IPS DF 19.7 (cell line): ENCODE measurements at regions not wholly inside any gene's neighbourhood (a gene's known extent, or its start where the extent isn't known, plus 50 kb on each side); places are given as distances from the start of the nearest gene placed in this dataset.
"Not testable (repeated sequence)": the region's sequence is repeated elsewhere in the genome, so short reads cannot be mapped to it uniquely, and the experiment has no call there.

Experiments
- DNase-seq: peaks from one replicate; pipeline ENCODE4 v3.0.0-alpha.2; 2013; ENCODE audit warnings: low read depth, low spot score

GRCh38 chr2:129803871-129804270, 175.6 kb upstream of the RAB6C start:
- DNase-seq, result no peak

GRCh38 chr2:129805899-129806298, 173.6 kb upstream of the RAB6C start:
- no peak for DNase-seq

- no peak for DNase-seq
These were observed 173.1 kb upstream of the RAB6C start for GRCh38 chr2:129806317-129806716.

DNA sequence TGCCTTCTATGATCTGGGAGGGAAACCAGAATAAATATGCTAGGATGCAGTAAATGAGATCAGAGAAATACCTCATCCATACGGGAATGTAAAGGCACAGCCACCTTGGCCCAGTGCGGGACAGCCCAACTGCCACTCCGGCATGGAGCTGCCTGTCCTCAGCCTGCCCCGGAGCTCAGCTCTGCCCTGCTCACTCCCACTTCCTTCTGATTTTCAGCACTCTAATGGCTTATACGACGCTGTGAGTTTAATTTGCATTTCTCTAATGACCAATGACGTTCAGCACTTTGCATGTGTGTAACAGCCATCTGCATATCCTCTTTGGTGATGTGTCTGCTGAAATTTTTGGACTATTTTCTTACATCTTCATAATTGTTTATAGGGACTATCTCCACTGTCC, 172.5 kb upstream of the RAB6C start:
- DNase-seq, result no peak

DNA sequence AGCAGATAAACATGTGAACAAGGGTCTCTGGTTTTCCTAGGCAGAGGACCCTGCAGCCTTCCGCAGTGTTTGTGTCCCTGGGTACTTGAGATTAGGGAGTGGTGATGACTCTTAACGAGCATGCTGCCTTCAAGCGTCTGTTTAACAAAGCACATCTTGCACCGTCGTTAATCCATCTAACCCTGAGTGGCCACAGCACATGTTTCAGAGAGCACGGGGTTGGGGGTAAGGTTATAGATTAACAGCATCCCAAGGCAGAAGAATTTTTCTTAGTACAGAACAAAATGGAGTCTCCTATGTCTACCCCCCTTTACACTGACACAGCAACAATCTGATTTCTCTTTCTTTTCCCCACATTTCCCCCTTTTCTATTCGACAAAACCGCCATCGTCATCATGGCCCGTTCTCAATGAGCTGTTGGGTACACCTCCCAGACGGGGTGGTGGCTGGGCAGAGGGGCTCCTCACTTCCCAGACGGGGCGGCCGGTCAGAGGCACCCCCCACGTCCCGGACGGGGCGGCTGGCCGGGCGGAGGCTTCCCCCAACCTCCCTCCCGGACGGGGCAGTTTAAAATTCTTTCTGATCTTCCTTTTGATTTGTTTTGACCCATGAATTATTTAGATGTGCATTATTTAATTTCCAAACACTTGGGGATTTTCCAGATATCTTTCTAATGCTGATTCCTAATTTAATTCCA, 171.7 kb upstream of the RAB6C start:
- not testable (repeated sequence) for DNase-seq

DNA sequence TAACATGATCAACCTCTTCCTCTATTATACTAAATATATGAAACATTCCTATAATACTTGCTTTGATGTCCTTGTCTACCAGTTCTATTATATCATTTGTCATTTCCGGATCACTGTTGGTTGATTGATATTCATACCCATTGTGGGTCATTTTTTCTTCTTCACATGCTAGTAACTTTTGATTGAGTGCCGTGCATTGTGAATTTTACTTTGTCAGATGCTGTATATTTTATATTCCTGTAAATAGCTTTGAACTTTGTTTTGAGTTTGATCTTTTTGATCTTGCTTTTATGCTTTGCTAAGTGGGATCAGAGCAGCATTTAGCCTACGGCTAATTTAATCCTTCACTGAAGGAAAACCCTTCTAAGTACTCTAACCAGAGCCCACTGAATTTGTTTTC, 168.9 kb upstream of the RAB6C start:
- DNase-seq, result no peak

DNA sequence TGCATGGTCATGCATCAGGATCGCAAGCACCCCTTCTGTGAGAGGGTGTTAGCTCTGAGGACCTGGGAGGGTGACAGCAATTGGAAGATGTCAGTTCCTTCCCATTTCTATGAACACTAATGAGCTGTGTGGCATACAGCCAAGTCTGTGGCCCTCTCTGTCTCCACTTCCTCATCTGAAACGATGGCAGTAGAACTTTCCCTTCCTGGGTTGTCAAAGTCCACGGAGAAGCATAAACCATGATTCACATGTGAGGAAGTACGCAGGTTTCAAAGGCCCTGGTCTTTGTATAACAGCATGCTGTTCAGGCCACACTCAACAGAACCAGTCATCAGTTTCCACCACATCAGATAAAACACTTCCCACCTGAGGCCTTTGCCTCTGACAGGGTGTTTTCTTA, 167.4 kb upstream of the RAB6C start:
- DNase-seq, result no peak

GRCh38 chr2:129812654-129813053, 166.8 kb upstream of the RAB6C start:
- DNase-seq, result no peak

DNA sequence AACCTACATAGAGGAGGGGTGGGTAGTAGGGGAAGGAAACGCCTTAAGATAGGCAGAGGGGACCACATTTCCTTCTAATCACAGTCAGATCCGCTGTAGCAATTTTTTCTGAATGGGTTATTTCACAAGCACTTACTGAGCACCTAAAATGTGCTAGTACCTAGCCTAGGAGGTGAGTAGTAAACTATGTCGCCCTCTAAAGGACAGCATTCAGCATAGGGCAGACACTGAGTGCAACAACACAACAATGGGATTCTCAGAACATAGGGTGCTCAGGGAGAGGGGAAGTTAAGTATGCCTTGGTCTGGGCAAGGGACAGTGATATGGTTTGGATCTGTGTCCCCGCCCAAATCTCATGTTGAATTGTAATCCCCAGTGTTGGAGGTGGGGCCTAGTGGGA, 166.1 kb upstream of the RAB6C start:
- DNase-seq, result no peak

- DNase-seq, result no peak
These were observed 162.5 kb upstream of the RAB6C start for GRCh38 chr2:129816813-129817574.

- DNase-seq, result no peak
These were observed 159.6 kb upstream of the RAB6C start for GRCh38 chr2:129819855-129820254.

DNA sequence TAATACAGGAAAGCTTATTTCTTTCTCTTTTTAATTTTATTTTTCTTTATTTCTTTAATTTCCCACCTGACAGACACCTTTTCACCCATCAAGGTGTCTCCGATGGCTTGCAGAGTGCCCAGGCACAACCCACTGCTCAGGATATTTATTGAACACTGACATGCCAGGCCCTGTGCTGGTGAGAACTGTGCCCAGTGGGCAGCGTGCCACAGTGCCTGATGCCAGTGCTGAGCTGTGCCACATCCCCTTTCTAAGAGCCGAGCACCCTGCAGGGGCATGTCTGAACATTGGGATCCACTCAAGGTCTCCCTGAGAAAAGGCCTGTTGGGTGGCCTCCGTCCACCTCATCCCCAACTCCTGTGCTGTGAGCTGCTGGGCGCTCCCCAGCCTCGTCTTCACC, 158.6 kb upstream of the RAB6C start:
- no peak for DNase-seq

DNA sequence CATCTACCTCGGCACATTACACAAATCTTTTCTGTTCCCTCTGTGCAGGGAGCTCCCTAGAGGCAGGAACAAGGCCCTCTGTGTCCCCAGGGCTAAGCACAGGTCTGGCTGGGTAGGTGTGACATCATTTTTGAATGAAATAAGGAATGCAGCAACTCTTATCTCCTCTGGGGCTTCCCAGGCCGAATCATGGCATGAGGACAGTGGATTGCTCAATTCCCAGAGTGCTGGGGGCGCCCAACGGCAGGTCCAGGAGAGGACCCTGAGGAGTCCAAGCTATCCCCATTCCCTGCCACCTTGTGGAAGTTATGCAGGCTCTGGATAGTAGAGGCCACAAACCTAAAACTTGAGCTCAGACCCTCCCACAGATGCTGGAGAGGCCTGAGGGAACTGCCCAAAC, 158.0 kb upstream of the RAB6C start:
- no peak for DNase-seq

GRCh38 chr2:129823044-129823443, 156.4 kb upstream of the RAB6C start:
- no peak for DNase-seq

DNA sequence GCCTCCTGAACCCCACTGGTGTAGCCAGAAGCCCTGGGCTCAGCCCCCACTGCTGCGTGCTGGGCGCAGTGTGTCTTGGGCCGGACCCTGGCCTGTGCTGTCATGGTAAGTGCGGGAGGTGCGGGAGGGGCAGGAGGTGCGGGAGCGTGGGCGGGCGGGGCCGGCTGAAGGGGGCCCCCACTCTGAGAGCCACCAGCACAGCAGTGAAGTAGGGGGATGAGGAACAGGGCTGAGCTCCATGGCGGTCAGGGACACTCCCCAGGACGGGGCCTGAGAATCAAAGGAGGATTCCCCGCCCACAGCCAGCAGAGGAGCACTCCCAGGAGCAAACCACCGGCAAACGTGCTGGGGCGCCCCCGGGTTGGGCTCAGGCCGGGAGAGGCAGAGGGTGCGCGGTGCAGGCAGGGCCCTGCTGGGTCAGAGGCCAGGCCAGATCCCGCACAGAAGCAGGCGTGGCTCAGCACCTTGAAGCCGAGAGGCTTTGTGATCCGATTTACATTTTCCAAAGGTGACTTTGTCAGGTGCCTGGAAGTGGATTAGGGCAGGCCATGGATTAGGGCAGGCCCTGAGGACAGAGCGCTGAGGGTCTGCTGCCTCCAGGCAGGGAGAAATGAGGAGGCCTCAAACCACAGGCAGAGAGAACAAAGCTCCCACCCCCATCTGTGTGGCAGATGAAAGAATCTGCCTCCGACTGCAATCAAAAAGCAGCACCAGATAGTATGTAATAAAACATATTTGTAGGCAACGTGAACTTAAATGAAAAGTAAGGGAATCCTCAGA, 152.0 kb upstream of the RAB6C start:
- DNase-seq, result peak; percentile 25

GRCh38 chr2:129828792-129829191, 150.7 kb upstream of the RAB6C start:
- DNase-seq, result no peak

GRCh38 chr2:129829588-129829987, 149.9 kb upstream of the RAB6C start:
- no peak for DNase-seq

DNA sequence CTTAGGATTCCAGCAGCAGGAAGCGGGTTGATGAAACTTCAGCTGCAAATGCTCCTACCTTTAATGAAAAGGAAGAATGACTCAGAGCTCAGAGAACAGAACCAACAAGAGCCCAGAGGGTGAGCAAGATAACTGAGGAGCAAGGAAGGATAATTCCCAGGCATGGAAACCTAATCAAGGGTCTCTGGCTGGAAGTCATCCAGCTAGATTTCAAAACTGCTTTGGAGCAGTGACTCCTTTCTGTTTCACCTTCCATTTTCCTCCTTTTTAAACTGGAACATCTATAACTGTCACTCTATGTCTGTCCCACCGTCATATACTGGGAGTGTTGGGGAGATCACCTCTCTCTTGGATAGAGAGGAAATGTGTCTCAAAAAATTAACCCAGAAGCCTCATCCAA, 148.4 kb upstream of the RAB6C start:
- no peak for DNase-seq

- not testable (repeated sequence) for DNase-seq
These were observed 146.0 kb upstream of the RAB6C start for GRCh38 chr2:129833465-129833864.

DNA sequence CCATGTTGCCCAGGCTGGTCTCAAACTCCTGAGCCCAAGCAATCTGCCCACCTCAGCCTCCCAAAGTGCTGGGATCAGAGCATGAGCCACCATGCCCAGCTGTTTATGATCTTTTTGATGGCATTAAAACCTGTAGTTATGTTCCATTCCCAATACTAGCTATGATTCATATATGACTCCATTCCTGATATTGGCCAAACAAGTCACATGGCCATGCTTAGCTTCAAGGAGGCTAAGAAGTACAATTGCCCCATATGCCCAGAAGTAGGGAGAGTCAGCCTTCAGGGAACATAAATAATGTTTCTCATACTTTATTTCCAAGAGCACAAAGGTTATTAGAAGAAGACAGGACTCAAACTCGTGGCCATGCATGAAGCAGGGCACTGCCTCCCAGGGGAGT, 132.4 kb upstream of the RAB6C start:
- DNase-seq, result no peak

DNA sequence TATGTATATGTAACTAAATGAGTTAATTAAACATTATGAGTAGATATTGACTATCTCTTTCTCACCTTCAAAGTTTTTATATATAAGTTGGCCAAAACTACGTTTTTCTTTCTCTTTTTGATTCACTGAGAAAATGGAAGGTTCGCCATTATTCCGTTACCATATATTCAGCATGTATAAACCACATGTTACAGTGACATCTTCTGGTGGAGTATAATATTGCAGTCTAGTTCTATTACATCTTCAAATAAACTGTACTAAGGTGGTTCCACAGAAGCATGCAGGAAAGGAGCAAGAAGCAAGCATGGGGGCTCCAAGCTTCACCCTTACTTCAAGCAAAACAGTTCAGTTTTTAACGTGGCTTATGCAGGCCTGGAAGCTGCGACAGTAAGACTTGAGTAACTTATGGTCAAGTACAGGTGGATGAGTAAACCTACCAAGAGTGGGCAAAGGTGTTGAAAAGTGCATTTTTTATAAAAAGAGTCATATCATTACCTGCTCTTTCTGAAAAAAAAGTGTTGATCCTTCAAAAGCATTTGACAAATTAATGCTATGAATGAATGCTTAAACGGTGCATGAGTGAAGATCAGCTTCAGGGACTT, 129.8 kb upstream of the RAB6C start:
- peak; percentile 45 for DNase-seq

DNA sequence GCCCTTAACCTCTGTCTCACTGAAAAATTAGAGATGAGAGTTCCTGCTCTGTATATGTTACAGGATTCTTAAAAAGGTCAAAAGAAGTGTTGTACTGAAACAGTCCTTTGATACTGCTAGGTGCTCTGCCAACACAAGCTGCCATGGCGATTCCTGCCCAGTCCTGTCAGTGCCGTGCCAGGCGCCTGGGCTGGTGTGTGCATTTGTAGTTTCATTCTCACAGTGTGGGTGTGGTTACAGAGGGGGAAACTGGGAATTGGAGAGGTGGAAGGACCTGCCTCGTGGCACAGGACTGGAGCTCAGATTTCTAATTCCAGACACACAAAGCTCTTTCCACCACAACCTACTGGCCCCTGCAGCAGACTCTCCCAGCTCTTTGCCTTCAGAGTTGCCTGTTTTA, 122.3 kb upstream of the RAB6C start:
- DNase-seq, result no peak
